ENCODE measurements at regions not wholly inside any gene's neighbourhood (a gene's known extent, or its start where the extent isn't known, plus 50 kb on each side); places are given as distances from the start of the nearest gene placed in this dataset.
"Not testable (repeated sequence)": the region's sequence is repeated elsewhere in the genome, so short reads cannot be mapped to it uniquely, and the experiment has no call there.

DNA sequence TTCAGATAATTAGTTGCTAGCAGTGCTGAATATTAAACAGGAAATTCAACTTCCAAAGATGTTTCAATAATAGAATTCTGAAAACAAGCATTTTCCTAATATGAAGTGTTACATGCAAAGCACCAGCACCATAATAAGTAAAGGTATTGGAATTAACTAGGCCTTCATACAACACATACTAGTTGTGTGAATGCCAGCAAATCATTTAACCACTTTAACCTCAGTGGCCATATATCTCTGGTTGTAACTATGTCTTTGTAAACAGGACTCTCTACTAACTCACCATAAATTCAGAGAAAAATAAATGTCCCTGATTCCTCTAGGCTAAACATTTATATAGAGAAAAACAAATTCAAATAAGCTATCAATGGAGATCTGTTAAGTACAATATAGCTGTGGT lies 65.1 kb upstream of the NBPF26 start:
- H3K36me3 Mint-ChIP-seq (ENCODE audit: low read depth); H3K4me1 Mint-ChIP-seq (ENCODE audit: low read depth); H3K27me3 Mint-ChIP-seq; CTCF ChIA-PET; H3K27me3 ChIP-seq (ENCODE audit: control insufficient read depth in 1 of 2, insufficient read depth in 2 of 2, low read length in 2 of 2); H3K4me3 Mint-ChIP-seq; H3K4me1 ChIP-seq (ENCODE audit: insufficient read depth, low read length); H3K4me3 ChIP-seq (ENCODE audit: low read length); DNase-seq; ATAC-seq (ENCODE audit: poor library complexity); H3K9me3 Mint-ChIP-seq; H3K9me3 ChIP-seq (ENCODE audit: control insufficient read depth in 1 of 2, insufficient read depth in 1 of 2, low read length in 2 of 2); POLR2A ChIA-PET; H3K36me3 ChIP-seq (ENCODE audit: insufficient read depth, low read length); H3K27ac Mint-ChIP-seq; intact Hi-C loops (cut with DNase I, micrococcal nuclease); H3K27ac ChIP-seq (ENCODE audit: low read depth in 1 of 2, low read length in 2 of 2): not testable (repeated sequence)

DNA sequence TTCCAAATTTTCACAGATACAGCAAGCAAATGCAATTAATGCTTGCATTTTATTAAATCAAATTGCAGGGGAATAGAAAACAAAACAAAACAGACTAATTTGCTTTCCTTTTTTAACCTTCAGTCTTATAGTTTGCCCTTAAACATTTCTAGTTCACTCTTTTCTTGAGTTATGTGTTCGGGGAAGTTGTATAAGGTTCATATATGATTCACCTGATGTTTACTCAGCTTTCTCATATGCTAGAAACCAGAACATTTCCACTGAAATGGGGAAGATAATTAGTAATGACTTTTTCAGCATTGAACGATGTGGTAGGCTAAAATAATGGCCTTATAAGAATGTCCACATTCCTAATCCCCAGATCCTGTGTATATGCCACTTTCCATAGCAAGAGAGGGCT lies 64.6 kb upstream of the NBPF26 start:
- H3K27ac Mint-ChIP-seq; H3K27ac ChIP-seq (ENCODE audit: low read depth in 1 of 2, low read length in 2 of 2); H3K4me1 Mint-ChIP-seq (ENCODE audit: low read depth); POLR2A ChIA-PET; H3K27me3 Mint-ChIP-seq; DNase-seq; H3K9me3 Mint-ChIP-seq; ATAC-seq (ENCODE audit: poor library complexity); H3K27me3 ChIP-seq (ENCODE audit: control insufficient read depth in 1 of 2, insufficient read depth in 2 of 2, low read length in 2 of 2); intact Hi-C loops (cut with DNase I, micrococcal nuclease); H3K4me3 Mint-ChIP-seq; CTCF ChIA-PET; H3K4me3 ChIP-seq (ENCODE audit: low read length); H3K36me3 Mint-ChIP-seq (ENCODE audit: low read depth); H3K36me3 ChIP-seq (ENCODE audit: insufficient read depth, low read length); H3K9me3 ChIP-seq (ENCODE audit: control insufficient read depth in 1 of 2, insufficient read depth in 1 of 2, low read length in 2 of 2); H3K4me1 ChIP-seq (ENCODE audit: insufficient read depth, low read length): not testable (repeated sequence)

DNA sequence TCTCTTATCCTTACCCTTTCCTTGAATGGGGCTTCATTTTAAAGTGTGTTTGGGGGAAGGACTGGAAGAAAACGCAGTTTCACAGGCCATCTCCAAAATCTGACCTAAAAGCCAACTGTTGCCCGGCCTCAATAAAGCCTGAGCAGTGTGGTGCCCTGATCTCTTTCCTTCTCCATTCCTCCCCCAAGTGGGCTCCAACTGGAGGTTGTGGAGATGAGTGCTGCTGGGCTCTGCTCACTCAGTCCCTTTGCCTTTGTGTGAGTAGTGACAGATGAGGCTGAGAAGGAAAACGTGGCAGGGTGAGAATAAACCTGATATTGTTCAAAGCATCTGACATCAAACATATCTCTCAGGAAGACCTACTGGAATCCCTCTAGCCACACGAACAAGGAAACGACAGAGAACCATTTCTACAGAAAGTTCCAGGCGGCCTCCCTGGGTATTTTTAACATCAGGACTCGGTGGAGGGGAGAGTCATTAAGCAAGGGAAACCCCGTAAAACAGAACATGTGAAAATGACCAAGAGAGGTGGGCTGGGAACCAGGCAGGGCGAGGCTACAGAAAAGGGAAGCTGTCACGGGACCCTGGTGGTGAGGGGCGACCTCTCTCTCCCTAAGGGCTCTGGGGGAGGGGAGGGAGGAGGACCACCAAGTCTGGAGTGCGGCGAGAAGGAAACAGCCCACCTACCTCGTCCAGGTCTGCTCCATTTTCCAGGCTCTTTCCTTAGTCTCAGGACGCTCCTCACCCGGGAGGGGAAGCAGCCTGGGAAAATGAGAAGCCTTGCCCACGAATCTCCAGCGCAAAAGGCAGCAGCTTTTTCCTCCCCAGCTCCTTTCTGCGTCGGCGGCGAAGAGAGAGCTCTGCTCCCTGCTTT lies 59.1 kb upstream of the NBPF26 start:
- H3K36me3 ChIP-seq (ENCODE audit: insufficient read depth, low read length); POLR2A ChIA-PET; intact Hi-C loops (cut with DNase I, micrococcal nuclease); ATAC-seq (ENCODE audit: poor library complexity); CTCF ChIA-PET; H3K27ac Mint-ChIP-seq; H3K4me1 ChIP-seq (ENCODE audit: insufficient read depth, low read length); H3K27me3 ChIP-seq (ENCODE audit: control insufficient read depth in 1 of 2, insufficient read depth in 2 of 2, low read length in 2 of 2); H3K27me3 Mint-ChIP-seq; DNase-seq; H3K4me1 Mint-ChIP-seq (ENCODE audit: low read depth); H3K27ac ChIP-seq (ENCODE audit: low read depth in 1 of 2, low read length in 2 of 2); H3K9me3 ChIP-seq (ENCODE audit: control insufficient read depth in 1 of 2, insufficient read depth in 1 of 2, low read length in 2 of 2); H3K9me3 Mint-ChIP-seq; H3K36me3 Mint-ChIP-seq (ENCODE audit: low read depth): not testable (repeated sequence)
- peak overlapping the region; percentile 72 for H3K4me3 Mint-ChIP-seq
- peak overlapping the region; percentile 25 for H3K4me3 ChIP-seq (ENCODE audit: low read length)

DNA sequence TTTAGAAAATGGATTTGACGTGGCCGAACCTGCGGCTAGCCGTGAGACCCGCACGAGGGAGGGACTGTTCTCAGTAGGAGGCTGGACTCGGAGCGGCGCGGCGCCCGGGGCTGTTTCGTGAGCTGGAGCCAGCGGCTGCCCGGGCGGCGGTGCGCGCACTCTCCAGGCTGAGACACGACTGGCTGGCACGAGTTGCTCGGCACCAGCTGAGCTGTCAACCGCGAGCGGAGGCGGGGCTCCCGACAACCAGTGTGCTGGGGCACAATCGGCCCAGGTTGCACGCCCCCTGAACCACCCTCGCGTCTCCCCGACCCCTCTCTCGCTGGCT lies 58.5 kb upstream of the NBPF26 start:
- H3K9me3 ChIP-seq (ENCODE audit: control insufficient read depth in 1 of 2, insufficient read depth in 1 of 2, low read length in 2 of 2); H3K36me3 Mint-ChIP-seq (ENCODE audit: low read depth); H3K27ac Mint-ChIP-seq; H3K27ac ChIP-seq (ENCODE audit: low read depth in 1 of 2, low read length in 2 of 2); H3K36me3 ChIP-seq (ENCODE audit: insufficient read depth, low read length); intact Hi-C loops (cut with DNase I, micrococcal nuclease); H3K27me3 ChIP-seq (ENCODE audit: control insufficient read depth in 1 of 2, insufficient read depth in 2 of 2, low read length in 2 of 2); H3K27me3 Mint-ChIP-seq; POLR2A ChIA-PET; H3K4me1 ChIP-seq (ENCODE audit: insufficient read depth, low read length); H3K4me1 Mint-ChIP-seq (ENCODE audit: low read depth); CTCF ChIA-PET; H3K9me3 Mint-ChIP-seq: not testable (repeated sequence)
- H3K4me3 Mint-ChIP-seq, result peak overlapping the region; percentile 72
- H3K4me3 ChIP-seq (ENCODE audit: low read length), result peak overlapping the region; percentile 25
- ATAC-seq (ENCODE audit: poor library complexity) (peak; percentile 98), DNase-seq (peak in 2 of 14 experiments; percentile 0 to 3)

DNA sequence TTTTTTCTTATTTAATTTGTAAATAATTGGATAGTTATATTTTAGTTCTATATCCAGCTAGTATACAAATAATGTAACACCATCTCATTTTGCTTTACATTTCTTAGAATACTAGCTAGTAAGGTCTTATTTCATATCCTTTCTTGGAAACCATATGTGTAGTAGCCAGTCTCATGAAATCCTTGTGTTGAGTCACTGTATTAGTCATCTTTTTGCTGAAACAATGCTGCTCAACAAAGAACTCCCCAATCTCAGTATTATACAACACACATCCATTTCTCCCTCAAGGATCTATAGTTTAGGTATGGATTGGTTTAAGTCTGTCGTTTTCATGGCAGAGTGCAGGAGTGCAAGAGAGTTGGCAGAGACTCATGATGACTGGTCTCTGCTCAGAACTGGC lies 55.6 kb upstream of the NBPF26 start:
- CTCF ChIA-PET; ATAC-seq (ENCODE audit: poor library complexity): not testable (repeated sequence)

More for the DNA sequence above, 55.6 kb upstream of the NBPF26 start:
- H3K27me3 ChIP-seq (ENCODE audit: control insufficient read depth in 1 of 2, insufficient read depth in 2 of 2, low read length in 2 of 2); H3K36me3 Mint-ChIP-seq (ENCODE audit: low read depth); H3K4me1 ChIP-seq (ENCODE audit: insufficient read depth, low read length); H3K27ac Mint-ChIP-seq; H3K4me3 Mint-ChIP-seq; H3K9me3 ChIP-seq (ENCODE audit: control insufficient read depth in 1 of 2, insufficient read depth in 1 of 2, low read length in 2 of 2); intact Hi-C loops (cut with DNase I, micrococcal nuclease); POLR2A ChIA-PET; H3K9me3 Mint-ChIP-seq; H3K4me3 ChIP-seq (ENCODE audit: low read length); H3K27me3 Mint-ChIP-seq; H3K4me1 Mint-ChIP-seq (ENCODE audit: low read depth); DNase-seq; H3K36me3 ChIP-seq (ENCODE audit: insufficient read depth, low read length); H3K27ac ChIP-seq (ENCODE audit: low read depth in 1 of 2, low read length in 2 of 2): not testable (repeated sequence)
